RWPE2 (cell line): ENCODE measurements at regions not wholly inside any gene's neighbourhood (a gene's known extent, or its start where the extent isn't known, plus 50 kb on each side); places are given as distances from the start of the nearest gene placed in this dataset.
A peak's percentile ranks its signal among the peaks of the same experiment; 100 is the strongest.

ENCODE experiments used
- ATAC-seq: fragments of 200-7000 bp; cut with Tn5 transposase; 3 replicates; pipeline ENCODE4 v1.9.1; 2021; ENCODE audit warnings: low read depth
- DNase-seq: peaks from one replicate; pipeline ENCODE4 v3.0.0-alpha.2; 2020; ENCODE audit warnings: low spot score
- H3K27ac ChIP-seq: fragments of 450-650 bp; 2 replicates; pipeline ENCODE4 v1.5.1; 2017; ENCODE audit warnings: mild to moderate bottlenecking; ENCODE audit not compliant: poor library complexity, severe bottlenecking
- H3K27me3 ChIP-seq: fragments of 250-450 bp; sonication (Bioruptor Pico); 2 replicates; pipeline ENCODE4 v1.5.1; 2021; ENCODE audit warnings: mild to moderate bottlenecking, moderate library complexity; ENCODE audit not compliant: insufficient read depth, poor library complexity, severe bottlenecking
- H3K36me3 ChIP-seq: fragments of 250-450 bp; sonication (Bioruptor Pico); 2 replicates; pipeline ENCODE4 v1.5.1; 2020; ENCODE audit warnings: low read depth, mild to moderate bottlenecking, moderate library complexity
- H3K4me1 ChIP-seq: fragments of 250-450 bp; sonication (Bioruptor Pico); 2 replicates; pipeline ENCODE4 v1.5.1; 2021; ENCODE audit warnings: mild to moderate bottlenecking, moderate library complexity; ENCODE audit not compliant: insufficient read depth, poor library complexity, severe bottlenecking
- H3K4me3 ChIP-seq: fragments of 250-450 bp; sonication (Bioruptor Pico); 2 replicates; pipeline ENCODE4 v1.5.1; 2021; ENCODE audit warnings: mild to moderate bottlenecking, moderate library complexity; ENCODE audit not compliant: severe bottlenecking
- H3K9me3 ChIP-seq: fragments of 250-450 bp; sonication (Bioruptor Pico); 2 replicates; pipeline ENCODE4 v1.5.1; 2021; ENCODE audit warnings: mild to moderate bottlenecking, moderate library complexity; ENCODE audit not compliant: severe bottlenecking
- TF ChIP-seq, protein P1 (sequence below): fragments of 450-650 bp; IDR thresholded peaks from one replicate; pipeline ENCODE4 v1.5.1; 2017; ENCODE audit warnings: mild to moderate bottlenecking, moderate library complexity; ENCODE audit not compliant: poor library complexity, severe bottlenecking

DNA sequence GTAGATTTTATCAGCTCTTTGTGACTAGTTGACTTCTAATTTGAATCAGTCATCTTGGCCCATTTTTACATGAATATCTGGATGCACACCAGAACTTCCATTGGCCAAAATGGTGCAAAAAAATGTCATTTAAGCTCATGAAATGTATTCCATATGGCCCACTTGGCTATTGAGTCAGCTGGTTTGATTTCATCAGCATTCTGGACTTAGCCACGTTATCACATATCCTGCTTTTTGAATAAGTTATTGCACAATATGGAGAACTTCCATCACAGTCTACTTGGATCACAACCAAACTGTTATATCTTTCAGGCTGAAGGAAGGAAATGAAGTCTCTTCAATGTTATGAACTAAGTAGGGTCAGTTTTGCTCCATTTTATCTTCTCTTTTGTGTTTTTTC is 640.6 kb downstream of the PCDH7 start:
- ATAC-seq (no peak), DNase-seq (no peak)
- Histone ChIP-seq H3K9me3 (no peaks in the 10 kb centered on the region), H3K4me3 (no peak overlapping the region), H3K27ac (no peak overlapping the region), H3K4me1 (no peaks in the 10 kb centered on the region), H3K36me3 (no peaks in the 10 kb centered on the region), H3K27me3 (no peaks in the 10 kb centered on the region)
- TF ChIP-seq, protein P1, sequence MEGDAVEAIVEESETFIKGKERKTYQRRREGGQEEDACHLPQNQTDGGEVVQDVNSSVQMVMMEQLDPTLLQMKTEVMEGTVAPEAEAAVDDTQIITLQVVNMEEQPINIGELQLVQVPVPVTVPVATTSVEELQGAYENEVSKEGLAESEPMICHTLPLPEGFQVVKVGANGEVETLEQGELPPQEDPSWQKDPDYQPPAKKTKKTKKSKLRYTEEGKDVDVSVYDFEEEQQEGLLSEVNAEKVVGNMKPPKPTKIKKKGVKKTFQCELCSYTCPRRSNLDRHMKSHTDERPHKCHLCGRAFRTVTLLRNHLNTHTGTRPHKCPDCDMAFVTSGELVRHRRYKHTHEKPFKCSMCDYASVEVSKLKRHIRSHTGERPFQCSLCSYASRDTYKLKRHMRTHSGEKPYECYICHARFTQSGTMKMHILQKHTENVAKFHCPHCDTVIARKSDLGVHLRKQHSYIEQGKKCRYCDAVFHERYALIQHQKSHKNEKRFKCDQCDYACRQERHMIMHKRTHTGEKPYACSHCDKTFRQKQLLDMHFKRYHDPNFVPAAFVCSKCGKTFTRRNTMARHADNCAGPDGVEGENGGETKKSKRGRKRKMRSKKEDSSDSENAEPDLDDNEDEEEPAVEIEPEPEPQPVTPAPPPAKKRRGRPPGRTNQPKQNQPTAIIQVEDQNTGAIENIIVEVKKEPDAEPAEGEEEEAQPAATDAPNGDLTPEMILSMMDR, result no peak

DNA sequence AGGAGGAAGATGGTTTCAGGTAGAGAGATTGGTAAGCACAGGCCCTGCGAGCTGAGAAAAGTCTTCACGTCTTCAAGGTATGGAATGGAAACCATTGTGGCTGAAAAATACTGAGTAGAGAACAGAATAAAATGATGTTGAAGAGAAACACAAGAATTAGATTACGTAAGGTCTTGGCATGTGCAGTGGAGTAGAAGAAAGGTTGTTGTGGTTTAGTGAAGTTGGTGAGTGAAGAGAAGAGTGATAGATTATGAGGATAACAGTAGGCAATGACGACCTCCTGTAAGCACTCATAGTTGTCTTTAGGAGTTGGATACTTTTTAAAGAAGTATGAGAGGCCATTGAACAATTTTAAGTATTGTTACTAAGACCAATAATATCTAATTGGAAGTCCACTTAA is 642.6 kb downstream of the PCDH7 start:
- Histone ChIP-seq H3K27ac (no peak overlapping the region), H3K9me3 (no peaks in the 10 kb centered on the region), H3K36me3 (no peaks in the 10 kb centered on the region), H3K27me3 (no peaks in the 10 kb centered on the region), H3K4me3 (no peak overlapping the region), H3K4me1 (no peaks in the 10 kb centered on the region)
- no peak for ATAC-seq
- TF ChIP-seq, protein P1, result no peak
- DNase-seq, result no peak

DNA sequence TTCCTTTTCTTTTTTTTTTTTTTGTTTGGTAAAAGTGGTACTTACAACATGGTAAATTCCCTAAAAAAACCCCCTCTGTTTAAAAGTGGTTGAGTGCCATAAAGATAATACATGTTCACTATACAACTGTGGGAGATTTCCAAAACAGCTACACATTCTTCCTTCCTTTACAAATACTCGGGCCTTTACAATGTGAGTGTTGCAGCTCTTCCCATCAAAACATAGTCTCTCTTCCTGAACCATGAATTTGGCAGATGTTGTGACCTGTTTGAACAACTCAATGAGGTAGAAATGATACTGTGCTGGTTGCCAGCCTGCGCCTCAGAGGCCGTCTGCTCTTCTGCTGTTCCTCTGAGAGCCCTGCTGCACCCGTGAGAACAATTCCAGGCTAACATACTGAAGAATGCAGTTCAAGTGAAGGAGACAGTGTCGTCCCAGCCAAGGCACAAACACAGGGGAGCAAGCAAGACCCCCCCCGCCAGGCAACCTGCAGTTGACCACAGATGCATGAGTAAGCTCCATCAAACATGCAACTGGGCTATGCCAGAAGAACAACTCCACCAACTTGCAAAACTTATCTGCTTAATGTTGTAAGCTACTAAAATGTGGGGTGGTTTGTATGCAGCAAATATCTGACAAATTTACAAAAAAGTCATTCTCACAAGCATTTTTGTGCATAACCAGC is 645.0 kb downstream of the PCDH7 start:
- Histone ChIP-seq H3K9me3 (no peaks in the 10 kb centered on the region), H3K27ac (no peak overlapping the region), H3K27me3 (no peaks in the 10 kb centered on the region), H3K4me3 (no peak overlapping the region), H3K4me1 (no peaks in the 10 kb centered on the region), H3K36me3 (no peaks in the 10 kb centered on the region)
- DNase-seq (no peak), ATAC-seq (no peak)
- TF ChIP-seq, protein P1, result no peak

DNA sequence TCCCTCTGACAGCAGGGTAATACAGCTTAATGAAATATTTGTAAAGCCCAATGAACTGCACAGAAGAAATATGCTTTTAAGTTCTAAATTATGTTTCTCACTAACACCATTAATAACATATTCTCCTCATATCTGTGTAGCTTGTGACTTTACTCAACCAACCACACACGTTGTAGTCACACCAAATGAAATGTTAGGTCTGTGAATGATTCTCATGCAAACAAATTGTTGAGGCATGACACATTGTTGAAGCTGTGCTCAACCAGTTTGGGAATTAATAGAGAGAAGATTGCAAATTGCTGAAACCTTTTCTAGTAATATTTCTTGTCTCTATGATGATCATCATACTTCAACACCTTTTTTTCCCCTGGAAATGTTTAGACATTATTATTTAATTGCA is 645.9 kb downstream of the PCDH7 start:
- H3K36me3 ChIP-seq, result no peaks in the 10 kb centered on the region
- DNase-seq, result no peak
- H3K9me3 ChIP-seq, result no peaks in the 10 kb centered on the region
- no peak overlapping the region for H3K27ac ChIP-seq
- no peak overlapping the region for H3K4me3 ChIP-seq
- TF ChIP-seq, protein P1, result no peak
- no peaks in the 10 kb centered on the region for H3K4me1 ChIP-seq
- ATAC-seq, result 0 out of 3 replicates have a peak, but pooled peaks have one; percentile 29
- no peaks in the 10 kb centered on the region for H3K27me3 ChIP-seq

DNA sequence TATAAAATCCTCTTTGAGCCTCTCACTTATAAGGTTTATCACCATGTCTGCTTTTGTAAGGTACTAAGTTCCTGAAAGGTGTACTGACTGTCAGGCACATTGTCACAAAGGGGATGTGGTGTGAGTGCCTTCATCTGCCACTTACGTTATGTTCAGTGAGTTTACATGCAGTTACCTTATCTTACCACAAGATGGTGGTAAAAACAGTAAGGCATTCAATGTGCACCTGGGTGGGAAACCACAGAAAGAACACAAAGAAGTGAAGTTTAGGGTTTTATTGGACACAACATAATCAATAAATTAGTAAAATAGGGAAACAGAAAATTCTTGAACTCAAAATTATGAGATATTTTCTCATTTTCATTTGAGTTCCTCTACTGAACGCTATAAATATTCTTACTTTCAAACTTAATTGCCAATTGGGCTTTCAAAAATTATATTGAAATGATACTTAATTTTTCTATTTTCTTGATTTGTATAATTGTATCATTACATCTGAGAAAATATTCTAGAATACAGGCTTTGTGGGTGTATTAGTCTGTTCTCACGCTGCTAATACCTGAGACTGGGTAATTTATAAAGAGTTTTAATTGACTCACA is 650.8 kb downstream of the PCDH7 start:
- Histone ChIP-seq H3K27me3 (no peaks in the 10 kb centered on the region), H3K9me3 (no peaks in the 10 kb centered on the region), H3K27ac (no peak overlapping the region), H3K36me3 (no peaks in the 10 kb centered on the region), H3K4me1 (no peaks in the 10 kb centered on the region), H3K4me3 (no peak overlapping the region)
- DNase-seq (no peak), ATAC-seq (peak; percentile 42; the same call in 1 of the 3 replicates)
- TF ChIP-seq, protein P1, result peak; percentile 86
